HEK293 (cell line): ENCODE measurements at regions not wholly inside any gene's neighbourhood (a gene's known extent, or its start where the extent isn't known, plus 50 kb on each side); places are given as distances from the start of the nearest gene placed in this dataset.

Source experiments
- ATF2 ChIP-seq: fragments of 450-650 bp; formaldehyde crosslinking; IDR thresholded peaks from 2 replicates; pipeline ENCODE4 v1.5.1; 2016; ENCODE audit warnings: missing biosample characterization, missing genetic modification characterization, low read depth
- CTCF ChIP-seq: fragments of 450-650 bp; formaldehyde crosslinking; IDR thresholded peaks from 2 replicates; pipeline ENCODE4 v1.5.1; 2016; ENCODE audit warnings: missing biosample characterization, missing genetic modification characterization
- KLF16 ChIP-seq: fragments of 450-650 bp; formaldehyde crosslinking; IDR thresholded peaks from 2 replicates; pipeline ENCODE4 v1.5.1; 2017; ENCODE audit warnings: missing biosample characterization, missing genetic modification characterization
- SETDB1 ChIP-seq: IDR thresholded peaks from one replicate; pipeline ENCODE4 v1.6.1; 2017; ENCODE audit warnings: mild to moderate bottlenecking, low read length, moderate library complexity, mixed read lengths; ENCODE audit not compliant: insufficient read length
- ZNF501 ChIP-seq: fragments of 450-650 bp; formaldehyde crosslinking; IDR thresholded peaks from 2 replicates; pipeline ENCODE4 v1.5.1; 2016; ENCODE audit warnings: missing biosample characterization, missing genetic modification characterization
- TF ChIP-seq, protein P1 (sequence below): fragments of 450-650 bp; formaldehyde crosslinking; IDR thresholded peaks from 2 replicates; pipeline ENCODE4 v1.5.1; 2017; ENCODE audit warnings: missing biosample characterization, missing genetic modification characterization
- TF ChIP-seq, protein P2 (sequence below): fragments of 450-650 bp; formaldehyde crosslinking; IDR thresholded peaks from 2 replicates; pipeline ENCODE4 v1.5.1; 2016; ENCODE audit warnings: missing biosample characterization, missing genetic modification characterization
- TF ChIP-seq, protein P3 (sequence below): sonication (generic); formaldehyde crosslinking; IDR thresholded peaks from 2 replicates; pipeline ENCODE4 v1.8.1; 2022; ENCODE audit warnings: mild to moderate bottlenecking, moderate library complexity, missing genetic modification reagents

DNA sequence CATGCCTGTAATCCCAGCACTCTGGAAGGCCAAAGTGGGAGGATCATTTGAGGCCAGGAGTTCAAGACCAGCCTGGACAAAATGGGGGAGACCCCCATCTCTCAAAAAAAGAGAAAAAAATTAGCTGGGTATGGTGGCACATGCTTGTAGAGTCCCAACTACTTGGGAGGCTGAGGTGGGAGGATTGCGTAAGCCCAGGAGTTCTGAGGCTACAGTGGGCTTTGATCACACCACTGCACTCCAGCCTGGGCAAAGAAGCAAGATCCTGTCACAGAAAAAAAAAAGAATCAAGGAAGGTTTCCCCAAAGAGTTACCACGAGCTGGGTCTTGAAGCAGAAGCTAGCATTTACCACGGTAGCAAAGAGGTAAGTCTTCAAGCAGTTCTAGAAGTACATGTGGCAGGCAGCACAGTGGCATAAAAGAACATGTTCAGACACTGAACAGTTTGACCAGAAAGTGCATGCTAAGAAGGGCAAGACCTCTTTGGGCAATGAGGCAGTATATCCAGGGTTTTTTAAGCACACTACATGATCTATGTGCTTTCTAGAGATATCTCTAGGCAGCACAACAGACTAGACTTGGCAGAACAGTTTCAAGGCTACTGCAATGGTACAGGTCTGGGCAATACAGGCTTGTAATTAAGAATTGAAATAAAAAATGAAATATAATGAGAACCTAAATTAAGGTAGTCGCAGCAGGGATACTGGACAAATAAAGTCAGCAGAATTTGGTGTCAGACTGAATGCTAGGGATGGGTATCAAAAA is 418.5 kb downstream of the SHQ1 start:
- no peak for TF ChIP-seq KLF16 (tag by site-specific recombination)
- TF ChIP-seq, protein P1, sequence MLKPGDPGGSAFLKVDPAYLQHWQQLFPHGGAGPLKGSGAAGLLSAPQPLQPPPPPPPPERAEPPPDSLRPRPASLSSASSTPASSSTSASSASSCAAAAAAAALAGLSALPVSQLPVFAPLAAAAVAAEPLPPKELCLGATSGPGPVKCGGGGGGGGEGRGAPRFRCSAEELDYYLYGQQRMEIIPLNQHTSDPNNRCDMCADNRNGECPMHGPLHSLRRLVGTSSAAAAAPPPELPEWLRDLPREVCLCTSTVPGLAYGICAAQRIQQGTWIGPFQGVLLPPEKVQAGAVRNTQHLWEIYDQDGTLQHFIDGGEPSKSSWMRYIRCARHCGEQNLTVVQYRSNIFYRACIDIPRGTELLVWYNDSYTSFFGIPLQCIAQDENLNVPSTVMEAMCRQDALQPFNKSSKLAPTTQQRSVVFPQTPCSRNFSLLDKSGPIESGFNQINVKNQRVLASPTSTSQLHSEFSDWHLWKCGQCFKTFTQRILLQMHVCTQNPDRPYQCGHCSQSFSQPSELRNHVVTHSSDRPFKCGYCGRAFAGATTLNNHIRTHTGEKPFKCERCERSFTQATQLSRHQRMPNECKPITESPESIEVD (tag by site-specific recombination): no peak
- TF ChIP-seq ZNF501 (tag by site-specific recombination): no peak
- no peak for TF ChIP-seq SETDB1
- no peak for TF ChIP-seq ATF2 (tag by site-specific recombination)
- TF ChIP-seq, protein P2, sequence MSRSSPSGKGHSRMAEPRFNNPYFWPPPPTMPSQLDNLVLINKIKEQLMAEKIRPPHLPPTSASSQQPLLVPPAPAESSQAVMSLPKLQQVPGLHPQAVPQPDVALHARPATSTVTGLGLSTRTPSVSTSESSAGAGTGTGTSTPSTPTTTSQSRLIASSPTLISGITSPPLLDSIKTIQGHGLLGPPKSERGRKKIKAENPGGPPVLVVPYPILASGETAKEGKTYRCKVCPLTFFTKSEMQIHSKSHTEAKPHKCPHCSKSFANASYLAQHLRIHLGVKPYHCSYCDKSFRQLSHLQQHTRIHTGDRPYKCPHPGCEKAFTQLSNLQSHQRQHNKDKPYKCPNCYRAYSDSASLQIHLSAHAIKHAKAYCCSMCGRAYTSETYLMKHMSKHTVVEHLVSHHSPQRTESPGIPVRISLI (tag by site-specific recombination): no peak
- no peak for TF ChIP-seq CTCF (tag by site-specific recombination)
- TF ChIP-seq, protein P3, sequence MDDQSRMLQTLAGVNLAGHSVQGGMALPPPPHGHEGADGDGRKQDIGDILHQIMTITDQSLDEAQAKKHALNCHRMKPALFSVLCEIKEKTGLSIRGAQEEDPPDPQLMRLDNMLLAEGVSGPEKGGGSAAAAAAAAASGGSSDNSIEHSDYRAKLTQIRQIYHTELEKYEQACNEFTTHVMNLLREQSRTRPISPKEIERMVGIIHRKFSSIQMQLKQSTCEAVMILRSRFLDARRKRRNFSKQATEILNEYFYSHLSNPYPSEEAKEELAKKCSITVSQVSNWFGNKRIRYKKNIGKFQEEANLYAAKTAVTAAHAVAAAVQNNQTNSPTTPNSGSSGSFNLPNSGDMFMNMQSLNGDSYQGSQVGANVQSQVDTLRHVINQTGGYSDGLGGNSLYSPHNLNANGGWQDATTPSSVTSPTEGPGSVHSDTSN: no peak
